K562 (cell line): ENCODE measurements at regions not wholly inside any gene's neighbourhood (a gene's known extent, or its start where the extent isn't known, plus 50 kb on each side); places are given as distances from the start of the nearest gene placed in this dataset.

Source experiments
- ATAC-seq: fragments of 200-7000 bp; cut with Tn5 transposase; 3 replicates; pipeline ENCODE4 v1.9.1; 2020; ENCODE audit warnings: moderate library complexity
- BruUV-seq: library from RNA; stranded (reverse); fragments of 400-500 nt; replicated peaks from 2 replicates; lab custom pipeline; 2021; lab: Mats Ljungman, UMichigan
- CTCF ChIA-PET: fragments of 300-600 bp; formaldehyde crosslinking; extraction: SDS; loops from one replicate; lab custom pipeline; 2021; ENCODE audit warnings: low intra/inter-chr PET ratio; lab: Yijun Ruan, JAX
- POLR2A ChIA-PET: fragments of 300-600, 350-650 bp; sonication (Branson Sonifier 250); formaldehyde crosslinking; extraction: SDS; loops from one replicate; lab custom pipeline; 2021; ENCODE audit warnings: antibody characterized with exemption, inconsistent platforms; lab: Yijun Ruan, JAX
- DNase-seq, 4 experiments: peaks; one replicate each; pipeline versions ENCODE4 v3.0.0 to v3.0.0-alpha.2; 2011 to 2018; ENCODE audit warnings: low spot score in 3 of 4, mixed read lengths in 3 of 4; ENCODE audit errors: extremely low read depth in 1 of 4
- FAIRE-seq: peaks from 2 replicates; lab custom pipeline; 2011; peaks lifted over from hg19 to GRCh38; lab: Jason Lieb, UNC
- H2AFZ ChIP-seq: 2 replicates; pipeline ENCODE4 v1.6.0; 2011; ENCODE audit warnings: low read depth, low read length, control low read depth, inconsistent platforms
- H3K27ac ChIP-seq: fragments of 200-600 bp; 3 replicates; pipeline ENCODE4 v1.8.0; 2011; ENCODE audit warnings: low read depth, mild to moderate bottlenecking, control low read depth, inconsistent platforms, low read length, moderate library complexity, mixed read lengths; ENCODE audit errors: extremely low read depth
- H3K27me3 ChIP-seq, 2 experiments: fragments of 300-600 bp in 1 of 2; 2 replicates in 1 of 2; 3 replicates in 1 of 2; pipeline versions ENCODE4 v1.6.0 to v1.8.0; 2011; ENCODE audit warnings: inconsistent platforms in 2 of 2, low read length in 2 of 2, mild to moderate bottlenecking in 1 of 2, mixed read lengths in 1 of 2, moderate library complexity in 1 of 2; ENCODE audit not compliant: control insufficient read depth in 2 of 2, insufficient read depth in 2 of 2
- H3K36me3 ChIP-seq: fragments of 300-600 bp; 3 replicates; pipeline ENCODE4 v1.8.0; 2011; ENCODE audit warnings: mild to moderate bottlenecking, low read length, inconsistent platforms; ENCODE audit not compliant: control insufficient read depth, insufficient read depth
- H3K4me1 ChIP-seq, 2 experiments: fragments of 200-600 bp in 1 of 2; replicated peaks in 1 of 2; 2 replicates in 1 of 2; 3 replicates in 1 of 2; pipeline versions ENCODE4 v1.5.1 to v1.8.0; 2011; ENCODE audit warnings: inconsistent platforms in 2 of 2, low read length in 2 of 2, mild to moderate bottlenecking in 1 of 2, mixed read lengths in 1 of 2, moderate library complexity in 1 of 2; ENCODE audit not compliant: control insufficient read depth in 2 of 2, insufficient read depth in 2 of 2
- H3K4me2 ChIP-seq: 2 replicates; pipeline ENCODE4 v1.6.1; 2011; ENCODE audit warnings: low read length, control low read depth, inconsistent platforms, mixed read lengths; ENCODE audit not compliant: insufficient read depth
- H3K4me3 ChIP-seq: fragments of 200-600 bp; sonication (generic), shearing (Covaris generic); 2 replicates; pipeline ENCODE4 v1.5.1; 2016; ENCODE audit warnings: control low read depth, inconsistent platforms
- H3K79me2 ChIP-seq: fragments of 200-600 bp; 3 replicates; pipeline ENCODE4 v1.8.0; 2011; ENCODE audit warnings: low read length, inconsistent platforms; ENCODE audit not compliant: control insufficient read depth, insufficient read depth
- H3K9ac ChIP-seq, 2 experiments: 2 replicates each; pipeline versions ENCODE4 v1.6.0 to v1.6.1; 2011; ENCODE audit warnings: low read depth in 2 of 2, low read length in 2 of 2, control low read depth in 1 of 2, inconsistent platforms in 1 of 2, mild to moderate bottlenecking in 1 of 2, mixed read lengths in 1 of 2; ENCODE audit not compliant: insufficient read depth in 1 of 2
- H3K9me1 ChIP-seq: one replicate; pipeline ENCODE4 v1.6.0; 2011; ENCODE audit warnings: inconsistent platforms, mild to moderate bottlenecking, low read length, moderate library complexity; ENCODE audit not compliant: control insufficient read depth, insufficient read depth
- H3K9me3 ChIP-seq: replicated peaks from 2 replicates; pipeline ENCODE4 v1.5.1; 2011; ENCODE audit warnings: low read depth, low read length, inconsistent platforms; ENCODE audit not compliant: control insufficient read depth, insufficient read depth
- H4K20me1 ChIP-seq: replicated peaks from 2 replicates; pipeline ENCODE4 v1.6.1; 2011; ENCODE audit warnings: low read length, inconsistent platforms, mixed read lengths; ENCODE audit not compliant: control insufficient read depth, insufficient read depth
- ATF3 ChIP-seq, 2 experiments: fragments of 450-650 bp in 1 of 2; sonication (generic) in 1 of 2; formaldehyde crosslinking in 1 of 2; IDR thresholded peaks in 1 of 2; conservative IDR thresholded peaks in 1 of 2; 2 replicates each; pipeline versions ENCODE4 v1.6.1 to v1.8.1; 2016 to 2023; ENCODE audit warnings: mild to moderate bottlenecking in 2 of 2, moderate library complexity in 2 of 2, inconsistent platforms in 1 of 2, missing genetic modification reagents in 1 of 2
- CEBPB ChIP-seq: fragments of 450-650 bp; IDR thresholded peaks from 2 replicates; pipeline ENCODE4 v1.6.1; 2016; ENCODE audit warnings: missing genetic modification characterization, missing compliant biosample characterization
- CEBPG ChIP-seq, 3 experiments: fragments of 200-800 bp in 1 of 3; sonication (Bioruptor generic) in 1 of 3; sonication (generic) in 1 of 3; formaldehyde crosslinking in 1 of 3; IDR thresholded peaks in 2 of 3; conservative IDR thresholded peaks in 1 of 3; 2 replicates each; pipeline versions ENCODE4 v1.6.1 to v1.8.0; 2016 to 2022; ENCODE audit warnings: missing compliant biosample characterization in 2 of 3, missing genetic modification characterization in 2 of 3, mild to moderate bottlenecking in 1 of 3, missing genetic modification reagents in 1 of 3
- KLF1 ChIP-seq: fragments of 450-650 bp; IDR thresholded peaks from 2 replicates; pipeline ENCODE4 v1.6.1; 2016; ENCODE audit warnings: missing genetic modification characterization, missing compliant biosample characterization
- NR3C1 ChIP-seq: sonication (generic); formaldehyde crosslinking; IDR thresholded peaks from 2 replicates; pipeline ENCODE4 v1.8.1; 2022; ENCODE audit warnings: missing genetic modification reagents
- ZNF324 ChIP-seq: fragments of 250-450 bp; sonication (Bioruptor Pico); IDR thresholded peaks from 2 replicates; pipeline ENCODE4 v1.4.0; 2020; ENCODE audit warnings: mild to moderate bottlenecking
- WGBS: fragments of 100-300 bp; shearing (Covaris generic); methylation state at CpG from one replicate; pipeline ENCODE4 v1.1.6; 2016; ENCODE audit warnings: low coverage, mixed read lengths; ENCODE audit not compliant: insufficient coverage; ENCODE audit errors: missing lambda C conversion rate; 5-methylcytosine and 5-hydroxymethylcytosine counted together
- in situ Hi-C: fragments of 300-500 bp; cut with MboI; formaldehyde crosslinking; loops from 4 replicates; pipeline ENCODE4 v1.15.0; 2018; ENCODE audit warnings: inconsistent platforms, mixed read lengths
- intact Hi-C: fragments of 100-400 bp; cut with micrococcal nuclease; formaldehyde crosslinking; loops from 2 replicates; pipeline ENCODE4 v1.14.2; 2022

GRCh38 chr2:157995117-157995516 is 106.6 kb upstream of the UPP2 start:
- Histone ChIP-seq H3K9me3 (no peaks in the 10 kb centered on the region), H3K4me1 (no peaks in the 10 kb centered on the region), H4K20me1 (no peaks in the 10 kb centered on the region), H3K27ac (no peak overlapping the region), H3K9ac (no peak overlapping the region), H3K27me3 (no peaks in the 10 kb centered on the region), H3K36me3 (no peaks in the 10 kb centered on the region), H3K4me2 (no peak overlapping the region), H3K79me2 (no peaks in the 10 kb centered on the region), H3K9me1 (no peaks in the 10 kb centered on the region), H3K4me3 (no peak overlapping the region), H2AFZ (peak overlapping the region; percentile 11; the same call in 1 of the 2 replicates)
- FAIRE-seq, result no peak
- ChIA-PET CTCF (no interaction called here), POLR2A (no interaction called here)
- no TSS peak for BruUV-seq
- no peak for DNase-seq
- TF ChIP-seq CEBPG (CRISPR knock-in tag; IDR thresholded peaks at IDR 0.05) (no peak), CEBPG (tag; conservative IDR thresholded peaks at IDR 0.05 in 1 of 2, IDR thresholded peaks at IDR 0.05 in 1 of 2) (peak; percentile 44 to 76), ATF3 (IDR thresholded peaks at IDR 0.05) (peak; percentile 67), ATF3 (CRISPR knock-in tag; conservative IDR thresholded peaks at IDR 0.05) (no peak), KLF1 (tag) (no peak), CEBPB (tag) (0 out of 2 replicates have a peak, but pooled peaks have one; percentile 37), NR3C1 (CRISPR knock-in tag) (no peak), ZNF324 (CRISPR knock-in tag) (no peak)
- 46% methylated on average over 1 of the region's 1 CpG for WGBS
- no peak for ATAC-seq
- intact Hi-C loops (no loop called here), in situ Hi-C loops (no loop called here)
